HG03460 (cell line): ENCODE measurements at regions not wholly inside any gene's neighbourhood (a gene's known extent, or its start where the extent isn't known, plus 50 kb on each side); places are given as distances from the start of the nearest gene placed in this dataset.
"Not testable (repeated sequence)": the region's sequence is repeated elsewhere in the genome, so short reads cannot be mapped to it uniquely, and the experiment has no call there.

Source experiments
- ATAC-seq: cut with Tn5 transposase; IDR thresholded peaks from one replicate; pipeline ENCODE4 v1.9.1; 2021; ENCODE audit not compliant: unreplicated experiment

DNA sequence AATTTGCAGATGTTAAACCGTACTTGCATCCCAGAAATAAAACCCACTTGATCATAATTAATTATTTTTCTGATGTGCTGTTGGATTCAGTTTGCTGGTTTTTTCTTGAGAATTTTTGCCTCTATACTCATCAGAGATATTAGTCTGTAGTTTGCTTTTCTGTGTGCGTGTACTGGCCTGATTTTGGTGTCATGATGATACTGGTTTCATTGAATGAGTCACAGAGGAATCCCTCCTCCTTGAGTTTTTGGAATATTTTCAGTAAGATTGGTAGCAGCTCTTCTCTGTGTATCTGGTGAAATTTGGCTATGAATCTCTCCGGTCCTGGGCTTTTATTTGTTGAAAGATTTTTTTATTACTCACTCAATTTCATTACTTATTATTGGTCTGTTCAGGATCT, 100.4 kb upstream of the PMCH start:
- ATAC-seq, result no peak

DNA sequence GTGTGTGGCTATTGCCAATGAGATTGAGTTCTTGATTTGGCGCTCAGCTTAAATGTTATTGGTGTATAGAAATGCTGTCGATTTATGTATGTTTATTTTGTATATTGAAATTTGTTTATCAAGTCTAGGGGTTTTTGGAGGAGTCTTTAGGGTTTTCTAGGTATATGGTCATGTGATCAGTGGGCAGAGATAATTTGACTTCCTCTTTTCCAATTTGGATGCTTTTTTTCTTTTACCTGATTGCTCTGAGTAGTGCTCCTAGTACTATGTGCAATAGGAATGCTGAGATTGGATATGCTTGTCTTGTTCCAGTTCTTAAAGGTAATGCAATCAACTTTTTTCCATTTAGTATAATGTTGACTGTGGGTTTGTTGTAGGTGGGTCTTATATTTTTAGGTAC, 99.8 kb upstream of the PMCH start:
- ATAC-seq, result no peak

DNA sequence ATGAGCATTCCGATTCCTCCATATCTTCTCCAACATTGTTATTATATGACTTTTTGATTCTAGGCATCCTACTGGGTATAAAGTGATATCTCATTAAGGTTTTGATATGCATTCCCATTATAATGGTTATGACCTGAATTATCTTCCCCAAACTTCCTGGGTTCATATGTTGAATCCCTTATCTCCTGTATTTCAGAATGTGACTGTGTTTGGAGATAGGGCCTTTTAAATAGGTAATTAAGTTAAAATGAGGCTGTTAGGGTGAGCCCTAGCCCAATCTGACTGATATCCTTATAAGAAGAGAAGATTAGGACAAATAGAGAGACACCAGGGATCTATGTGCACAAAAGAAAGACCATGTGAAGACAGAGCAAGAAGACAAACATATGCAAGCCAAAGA, 96.9 kb upstream of the PMCH start:
- ATAC-seq, result no peak

DNA sequence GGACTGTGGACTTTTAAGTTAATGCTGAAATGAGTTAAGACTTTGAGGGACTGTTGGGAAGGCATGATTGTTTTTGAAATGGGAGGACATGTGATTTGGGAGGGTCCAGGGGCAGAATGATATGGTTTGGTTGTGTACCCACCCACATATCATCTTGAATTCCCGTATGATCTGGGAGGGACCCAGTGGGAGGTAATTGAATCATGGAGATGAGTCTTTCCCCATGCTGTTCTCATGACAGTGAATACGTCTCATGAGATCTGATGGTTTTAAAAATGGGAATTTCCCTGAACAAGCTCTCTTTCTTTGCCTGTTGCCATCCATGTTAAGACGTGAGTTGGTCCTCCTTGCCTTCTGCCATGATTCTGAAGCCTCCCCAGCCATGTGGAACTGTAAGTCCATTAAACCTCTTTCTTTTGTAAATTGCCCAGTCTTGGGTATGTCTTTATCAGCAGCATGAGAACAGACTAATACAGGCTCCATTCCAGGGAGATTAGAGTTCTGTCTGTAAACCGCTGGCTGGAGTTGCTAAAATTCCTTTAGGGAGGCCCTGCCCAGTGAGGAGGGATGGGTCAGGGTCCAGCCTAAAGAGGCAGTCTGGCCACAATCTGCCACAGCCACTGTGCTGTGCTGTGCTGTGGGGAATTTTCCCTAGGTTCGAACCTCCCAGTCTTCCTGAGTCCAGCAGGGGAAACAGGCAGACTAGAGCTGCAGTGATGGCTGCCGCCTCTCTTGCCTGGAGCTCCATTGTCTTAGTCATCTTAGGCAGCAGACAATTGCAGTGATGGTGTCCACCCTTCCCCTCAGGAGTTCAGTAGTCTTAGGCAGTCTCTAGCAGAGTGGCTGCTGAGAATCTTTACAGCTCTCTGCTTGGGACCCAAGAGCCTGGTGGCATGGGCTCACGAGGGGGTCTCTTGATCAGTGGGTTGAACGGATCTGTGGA, 94.1 kb upstream of the PMCH start:
- not testable (repeated sequence) for ATAC-seq

DNA sequence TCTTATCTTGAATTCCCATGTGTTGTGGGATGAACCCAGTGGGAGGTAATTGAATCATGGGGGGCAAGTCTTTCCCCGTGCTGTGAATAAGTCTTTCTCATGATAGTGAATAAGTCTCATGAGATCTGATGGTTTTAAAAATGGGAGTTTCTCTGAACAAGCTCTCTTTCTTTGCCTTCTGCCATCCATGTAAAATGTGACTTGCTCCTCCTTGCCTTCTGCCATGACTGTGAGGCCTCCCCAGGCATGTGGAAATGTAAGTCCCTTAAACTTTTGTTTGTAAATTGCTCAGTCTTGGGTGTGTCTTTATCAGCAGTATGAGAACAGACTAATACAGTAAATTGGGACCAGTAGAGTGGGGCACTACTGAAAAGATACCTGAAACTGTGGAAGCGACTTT, 92.1 kb upstream of the PMCH start:
- ATAC-seq, result not testable (repeated sequence)

DNA sequence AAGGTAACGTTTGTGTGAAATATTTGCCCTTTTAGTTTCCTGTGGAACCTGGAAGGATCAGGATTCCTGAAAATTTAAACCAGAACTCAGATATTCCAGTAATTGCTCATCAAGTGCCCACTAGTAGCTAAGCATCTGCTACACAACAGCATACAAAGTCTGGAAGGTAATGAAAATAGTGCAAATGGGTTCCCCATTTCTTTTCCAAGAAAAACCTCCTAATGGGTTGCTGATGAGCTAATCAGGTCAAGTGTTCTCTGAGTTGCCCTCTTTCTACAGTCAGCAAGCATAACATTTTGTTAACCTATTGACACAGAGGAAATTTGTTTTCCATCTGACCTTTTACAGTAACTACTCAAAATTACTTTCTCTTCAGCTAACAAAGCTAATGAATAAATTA, 83.6 kb upstream of the PMCH start:
- ATAC-seq, result no peak

DNA sequence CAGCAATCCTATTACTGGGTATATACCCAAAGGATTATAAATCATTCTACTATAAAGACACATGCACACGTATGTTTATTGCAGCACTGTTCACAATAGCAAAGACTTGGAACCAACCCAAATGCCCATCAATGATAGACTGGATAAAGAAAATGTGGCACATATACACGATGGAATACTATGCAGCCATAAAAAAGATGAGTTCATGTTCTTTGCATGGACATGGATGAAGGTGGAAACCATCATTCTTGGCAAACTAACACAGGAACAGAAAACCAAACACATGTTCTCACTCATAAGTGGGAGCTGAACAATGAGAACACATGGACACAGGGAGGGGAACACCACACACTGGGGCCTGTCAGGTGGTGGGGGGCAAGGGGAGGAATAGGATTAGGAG, 58.1 kb upstream of the PMCH start:
- not testable (repeated sequence) for ATAC-seq

DNA sequence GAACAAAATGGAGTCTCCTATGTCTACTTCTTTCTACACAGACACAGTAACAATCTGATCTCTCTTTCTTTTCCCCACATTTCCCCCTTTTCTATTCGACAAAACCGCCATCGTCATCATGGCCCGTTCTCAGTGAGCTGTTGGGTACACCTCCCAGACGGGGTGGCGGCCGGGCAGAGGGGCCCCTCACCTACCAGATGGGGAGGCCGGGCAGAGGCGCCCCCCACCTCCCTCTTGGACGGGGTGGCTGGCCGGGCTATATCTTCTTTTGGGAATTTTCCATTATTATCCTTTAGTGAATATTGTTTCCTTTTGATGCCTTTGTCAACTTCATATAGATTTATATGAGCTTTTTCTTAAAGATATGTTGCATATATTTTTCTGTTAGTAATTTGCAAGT, 53.4 kb upstream of the PMCH start:
- ATAC-seq, result not testable (repeated sequence)

DNA sequence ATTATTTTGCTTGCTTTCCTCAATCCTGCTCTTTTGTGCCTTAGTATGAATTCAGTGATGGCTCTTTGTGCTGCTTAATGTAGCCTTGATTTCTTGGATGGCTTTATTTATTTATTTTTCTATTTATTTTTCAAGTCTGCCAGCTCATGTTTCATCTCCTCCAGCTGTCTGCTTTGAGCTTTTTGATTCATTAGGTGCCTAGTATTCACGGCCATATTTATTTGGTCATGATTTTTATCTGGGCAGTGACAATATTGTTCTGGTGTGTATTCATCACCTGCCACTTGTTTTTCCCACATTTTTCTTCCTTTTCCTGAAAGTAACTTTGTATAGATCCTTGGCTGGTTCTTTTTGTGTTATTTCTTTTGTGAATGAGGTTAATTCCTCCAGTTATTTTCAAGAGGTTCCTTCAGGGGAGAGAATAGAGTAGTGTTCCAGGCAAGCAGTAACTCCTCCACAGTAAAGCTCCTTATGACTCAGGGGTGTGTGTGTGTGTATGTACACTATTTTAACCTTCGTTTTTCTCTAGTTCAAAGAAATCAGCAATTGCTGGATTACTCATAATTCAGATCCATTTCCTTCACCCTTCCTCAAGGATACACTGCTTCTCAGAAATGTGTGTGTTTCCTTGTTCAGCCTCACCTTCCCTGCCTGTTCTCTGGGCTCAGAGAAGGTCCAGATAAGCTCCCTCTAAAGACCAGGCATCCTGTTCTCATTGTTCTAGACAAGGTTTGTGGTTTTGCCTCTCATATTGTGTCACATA, 51.6 kb upstream of the PMCH start:
- no peak for ATAC-seq
